ENCODE measurements at regions not wholly inside any gene's neighbourhood (a gene's known extent, or its start where the extent isn't known, plus 50 kb on each side); places are given as distances from the start of the nearest gene placed in this dataset.

DNA sequence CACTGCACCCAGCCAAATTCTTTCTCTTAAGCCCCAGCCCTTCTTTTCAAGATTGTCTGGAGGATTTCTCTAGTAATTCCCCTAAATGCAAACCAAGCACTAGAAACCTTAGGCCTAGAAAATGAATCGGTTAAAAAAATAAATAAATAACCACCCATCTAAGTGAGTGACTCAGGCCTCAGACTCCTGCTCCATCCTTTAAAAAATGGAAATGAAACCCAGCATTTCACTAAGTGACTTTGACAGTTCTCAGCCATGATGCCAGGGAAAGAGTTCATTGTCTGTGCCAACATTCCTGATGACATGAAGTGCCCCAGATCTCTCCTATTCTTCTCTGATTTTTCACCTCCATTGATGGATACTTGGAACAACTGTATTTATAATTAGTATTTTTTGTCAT, 415.2 kb upstream of the DAB1 start (continued):
- TF ChIP-seq, protein P1, sequence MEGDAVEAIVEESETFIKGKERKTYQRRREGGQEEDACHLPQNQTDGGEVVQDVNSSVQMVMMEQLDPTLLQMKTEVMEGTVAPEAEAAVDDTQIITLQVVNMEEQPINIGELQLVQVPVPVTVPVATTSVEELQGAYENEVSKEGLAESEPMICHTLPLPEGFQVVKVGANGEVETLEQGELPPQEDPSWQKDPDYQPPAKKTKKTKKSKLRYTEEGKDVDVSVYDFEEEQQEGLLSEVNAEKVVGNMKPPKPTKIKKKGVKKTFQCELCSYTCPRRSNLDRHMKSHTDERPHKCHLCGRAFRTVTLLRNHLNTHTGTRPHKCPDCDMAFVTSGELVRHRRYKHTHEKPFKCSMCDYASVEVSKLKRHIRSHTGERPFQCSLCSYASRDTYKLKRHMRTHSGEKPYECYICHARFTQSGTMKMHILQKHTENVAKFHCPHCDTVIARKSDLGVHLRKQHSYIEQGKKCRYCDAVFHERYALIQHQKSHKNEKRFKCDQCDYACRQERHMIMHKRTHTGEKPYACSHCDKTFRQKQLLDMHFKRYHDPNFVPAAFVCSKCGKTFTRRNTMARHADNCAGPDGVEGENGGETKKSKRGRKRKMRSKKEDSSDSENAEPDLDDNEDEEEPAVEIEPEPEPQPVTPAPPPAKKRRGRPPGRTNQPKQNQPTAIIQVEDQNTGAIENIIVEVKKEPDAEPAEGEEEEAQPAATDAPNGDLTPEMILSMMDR (IDR thresholded peaks at IDR 0.05) = no peak
- peak; percentile 64; the same call in 1 of the 2 replicates for TF ChIP-seq POLR2AphosphoS5 (IDR thresholded peaks at IDR 0.05; ENCODE audit: low read depth, low read length)
- no peak for TF ChIP-seq NRF1 (IDR thresholded peaks at IDR 0.05; ENCODE audit: low read depth, low read length)
- TF ChIP-seq SIN3A (IDR thresholded peaks at IDR 0.05; ENCODE audit: borderline replicate concordance, low read depth, low read length) = peak; percentile 46; the same call in 1 of the 2 replicates
- peak; percentile 43; the same call in 1 of the 2 replicates for TF ChIP-seq MEF2A (IDR thresholded peaks at IDR 0.05; ENCODE audit: borderline replicate concordance, low read depth)
- 0 out of 2 replicates have a peak, but pooled peaks have one; percentile 20 for TF ChIP-seq YY1 (IDR thresholded peaks at IDR 0.05; ENCODE audit: low read depth)
- TF ChIP-seq TAF1 (IDR thresholded peaks at IDR 0.05; ENCODE audit: borderline replicate concordance, low read depth, low read length) = no peak
- peak; percentile 91 for TF ChIP-seq TCF12 (IDR thresholded peaks at IDR 0.05)
- TF ChIP-seq RXRA (IDR thresholded peaks at IDR 0.05; ENCODE audit: borderline replicate concordance, low read depth) = peak; percentile 92
- peak; percentile 43 to 90; a peak in 3 of 4 replicates for TF ChIP-seq EP300 (IDR thresholded peaks at IDR 0.05; ENCODE audit: borderline replicate concordance in 1 of 2, low read depth in 1 of 2, low read length in 1 of 2)
- TF ChIP-seq GABPA (IDR thresholded peaks at IDR 0.05; ENCODE audit: low read depth) = no peak
- 0 out of 2 replicates have a peak, but pooled peaks have one; percentile 11 for TF ChIP-seq ELF1 (IDR thresholded peaks at IDR 0.05)
- TF ChIP-seq, protein P2, sequence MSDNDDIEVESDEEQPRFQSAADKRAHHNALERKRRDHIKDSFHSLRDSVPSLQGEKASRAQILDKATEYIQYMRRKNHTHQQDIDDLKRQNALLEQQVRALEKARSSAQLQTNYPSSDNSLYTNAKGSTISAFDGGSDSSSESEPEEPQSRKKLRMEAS (IDR thresholded peaks at IDR 0.05; ENCODE audit: low read depth) = no peak
- no peak for TF ChIP-seq SMC3 (IDR thresholded peaks at IDR 0.05; ENCODE audit: low read depth, low read length)

DNA sequence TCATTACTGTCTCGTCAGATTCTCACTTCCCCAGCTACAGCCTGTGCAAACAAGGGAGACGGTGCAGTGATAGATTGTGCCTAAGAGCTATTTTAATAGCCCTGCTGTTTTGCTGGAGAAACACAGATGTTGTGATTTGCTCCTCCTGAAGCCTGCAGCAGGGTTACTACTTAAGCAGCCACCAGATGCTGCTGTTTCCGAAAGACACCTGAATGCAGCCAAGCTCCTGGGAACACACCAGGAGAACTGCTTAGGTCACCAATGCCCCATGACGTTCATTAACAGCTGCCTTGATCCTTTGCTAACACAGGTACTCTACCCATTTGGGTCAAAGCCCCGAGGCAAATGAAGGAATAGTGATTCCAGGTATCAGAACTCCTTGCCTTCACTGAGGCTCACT, 411.8 kb upstream of the DAB1 start:
- H2AFZ ChIP-seq (ENCODE audit: low read depth) = no peak overlapping the region
- H3K36me3 ChIP-seq (replicated peaks in 1 of 2; ENCODE audit: control insufficient read depth in 1 of 2, insufficient read depth in 2 of 2, low read length in 1 of 2) = no peaks in the 10 kb centered on the region
- WGBS (ENCODE audit: low lambda C conversion rate) = 78% methylated on average over 5 of the region's 5 CpGs
- no peak overlapping the region for H3K27ac ChIP-seq (ENCODE audit: low read depth in 2 of 2, low read length in 1 of 2)
- peaks cover 6 to 12% of the 10 kb centered on the region in 2 experiments; a peak in 3 of 4 replicates for H3K4me1 ChIP-seq (ENCODE audit: control insufficient read depth in 1 of 2, insufficient read depth in 2 of 2, low read depth in 1 of 2, low read length in 1 of 2)
- H3F3A ChIP-seq (replicated peaks; ENCODE audit: insufficient read depth) = peaks cover 15% of the 10 kb centered on the region
- no peak overlapping the region for H3K4me2 ChIP-seq
- H3K9ac ChIP-seq = no peak overlapping the region
- no peak overlapping the region for H3K4me3 ChIP-seq (ENCODE audit: low read depth in 2 of 2, low read length in 1 of 2)
- POLR2A ChIA-PET = no interaction called here
- H3K79me2 ChIP-seq (ENCODE audit: insufficient read depth) = no peaks in the 10 kb centered on the region
- no peaks in the 10 kb centered on the region; the same call in 1 of the 2 replicates for H3K9me2 ChIP-seq
- H3K27me3 ChIP-seq (ENCODE audit: insufficient read depth) = no peaks in the 10 kb centered on the region
- DNase-seq = no peak
- H4K20me1 ChIP-seq (ENCODE audit: insufficient read depth) = no peaks in the 10 kb centered on the region
- TF ChIP-seq, protein P3, sequence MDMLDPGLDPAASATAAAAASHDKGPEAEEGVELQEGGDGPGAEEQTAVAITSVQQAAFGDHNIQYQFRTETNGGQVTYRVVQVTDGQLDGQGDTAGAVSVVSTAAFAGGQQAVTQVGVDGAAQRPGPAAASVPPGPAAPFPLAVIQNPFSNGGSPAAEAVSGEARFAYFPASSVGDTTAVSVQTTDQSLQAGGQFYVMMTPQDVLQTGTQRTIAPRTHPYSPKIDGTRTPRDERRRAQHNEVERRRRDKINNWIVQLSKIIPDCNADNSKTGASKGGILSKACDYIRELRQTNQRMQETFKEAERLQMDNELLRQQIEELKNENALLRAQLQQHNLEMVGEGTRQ (IDR thresholded peaks at IDR 0.05; ENCODE audit: borderline replicate concordance, low read depth, low read length) = no peak
- 0 out of 2 replicates have a peak, but pooled peaks have one; percentile 8 for TF ChIP-seq SMC3 (IDR thresholded peaks at IDR 0.05; ENCODE audit: low read depth, low read length)
- no peak for TF ChIP-seq SIN3A (IDR thresholded peaks at IDR 0.05; ENCODE audit: borderline replicate concordance, low read depth, low read length)
- TF ChIP-seq, protein P4, sequence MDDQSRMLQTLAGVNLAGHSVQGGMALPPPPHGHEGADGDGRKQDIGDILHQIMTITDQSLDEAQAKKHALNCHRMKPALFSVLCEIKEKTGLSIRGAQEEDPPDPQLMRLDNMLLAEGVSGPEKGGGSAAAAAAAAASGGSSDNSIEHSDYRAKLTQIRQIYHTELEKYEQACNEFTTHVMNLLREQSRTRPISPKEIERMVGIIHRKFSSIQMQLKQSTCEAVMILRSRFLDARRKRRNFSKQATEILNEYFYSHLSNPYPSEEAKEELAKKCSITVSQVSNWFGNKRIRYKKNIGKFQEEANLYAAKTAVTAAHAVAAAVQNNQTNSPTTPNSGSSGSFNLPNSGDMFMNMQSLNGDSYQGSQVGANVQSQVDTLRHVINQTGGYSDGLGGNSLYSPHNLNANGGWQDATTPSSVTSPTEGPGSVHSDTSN (IDR thresholded peaks at IDR 0.05) = no peak
- TF ChIP-seq RAD21 (IDR thresholded peaks at IDR 0.05; ENCODE audit: low read length) = peak; percentile 48
- TF ChIP-seq, protein P1 (IDR thresholded peaks at IDR 0.05) = peak; percentile 13; the same call in 1 of the 2 replicates
- CTCF ChIA-PET = interaction anchor here (1.0 kb wide), 1 partner anchor 31 kb away, joined by 3 read pairs; no protein-coding TSS in a partner anchor
- no peaks in the 10 kb centered on the region for H3K9me3 ChIP-seq

Measured in SK-N-SH (cell line).